DND-41 (cell line): ENCODE measurements at regions not wholly inside any gene's neighbourhood (a gene's known extent, or its start where the extent isn't known, plus 50 kb on each side); places are given as distances from the start of the nearest gene placed in this dataset.

Experiments
- CTCF ChIP-seq: IDR thresholded peaks from 2 replicates; pipeline ENCODE4 v1.5.1; 2012; ENCODE audit warnings: borderline replicate concordance, low read length, moderate library complexity, mild to moderate bottlenecking; ENCODE audit not compliant: poor library complexity, severe bottlenecking; ENCODE audit errors: extremely low read depth
- EZH2 ChIP-seq: IDR thresholded peaks from 3 replicates; pipeline ENCODE4 v1.6.1; 2012; ENCODE audit warnings: borderline replicate concordance, low read depth, mild to moderate bottlenecking, moderate library complexity, low read length, inconsistent platforms; ENCODE audit not compliant: severe bottlenecking

GRCh38 chr4:17283832-17284231 lies 228.1 kb downstream of the QDPR start:
- no peak for TF ChIP-seq CTCF
- TF ChIP-seq EZH2: no peak
